Heart left ventricle (tissue), 16 donors: ENCODE measurements at regions not wholly inside any gene's neighbourhood (a gene's known extent, or its start where the extent isn't known, plus 50 kb on each side); places are given as distances from the start of the nearest gene placed in this dataset.

Source experiments
- ATAC-seq, 4 donors: fragments of 200-7000 bp; cut with Tn5 transposase; one replicate each; pipeline ENCODE4 v1.9.1; 2020 to 2022; ENCODE audit warnings: moderate library complexity in 4 of 4, mild to moderate bottlenecking in 3 of 4, moderate number of reproducible peaks in 1 of 4
- DNase-seq, 5 donors: peaks; one replicate each; pipeline ENCODE4 v3.0.0-alpha.2; 2020
- H3K27ac ChIP-seq, 12 donors: fragments of 200-600 bp; sonication (generic) in 4 of 12; one replicate each; pipeline versions ENCODE4 v1.5.0 to v1.8.0; 2016 to 2022; ENCODE audit warnings: mild to moderate bottlenecking in 2 of 12
- H3K27me3 ChIP-seq, 9 donors: fragments of 200-600 bp; sonication (generic) in 2 of 9; one replicate each; pipeline versions ENCODE4 v1.5.1 to v1.8.0; 2016 to 2022; ENCODE audit warnings: mild to moderate bottlenecking in 3 of 9
- H3K36me3 ChIP-seq, 9 donors: fragments of 200-600 bp; sonication (generic) in 2 of 9; one replicate each; pipeline versions ENCODE4 v1.5.0 to v1.8.0; 2018 to 2022; ENCODE audit warnings: mild to moderate bottlenecking in 2 of 9
- H3K4me1 ChIP-seq, 12 donors: fragments of 200-600 bp; sonication (generic) in 4 of 12; one replicate each; pipeline versions ENCODE4 v1.5.0 to v1.8.0; 2016 to 2022; ENCODE audit warnings: mild to moderate bottlenecking in 3 of 12
- H3K4me3 ChIP-seq, 12 donors: fragments of 200-600 bp; sonication (generic) in 4 of 12; one replicate each; pipeline versions ENCODE4 v1.5.0 to v1.8.0; 2017 to 2022; ENCODE audit warnings: mild to moderate bottlenecking in 9 of 12, moderate library complexity in 4 of 12
- H3K9me3 ChIP-seq, 12 donors: fragments of 200-600 bp; sonication (generic) in 4 of 12; one replicate each; pipeline versions ENCODE4 v1.5.0 to v1.8.0; 2016 to 2022; ENCODE audit warnings: mild to moderate bottlenecking in 1 of 12
- POLR2A ChIP-seq, 2 donors: fragments of 450-650 bp; IDR thresholded peaks; one replicate each; pipeline ENCODE4 v1.6.1; 2017; ENCODE audit warnings: antibody characterized with exemption in 2 of 2, mild to moderate bottlenecking in 2 of 2, moderate library complexity in 2 of 2
- WGBS, 4 donors: extraction: QIAGEN DNeasy Blood & Tissue Kit in 2 of 4; methylation state at CpG; one replicate each; pipeline versions ENCODE4 v1.1.5 to v1.1.7; 2013 to 2018; 5-methylcytosine and 5-hydroxymethylcytosine counted together
- intact Hi-C, 10 donors: fragments of 100-400 bp; cut with DNase I; formaldehyde crosslinking; loops; one replicate each; pipeline versions ENCODE4 v1.11.1 to v1.14.2; 2022
- TF ChIP-seq, protein P1 (sequence below), 12 donors: fragments of 200-600 bp; sonication (generic) in 4 of 12; IDR thresholded peaks; one replicate each; pipeline versions ENCODE4 v1.5.0 to v1.8.0; 2018 to 2022; ENCODE audit warnings: antibody characterized with exemption in 12 of 12, mild to moderate bottlenecking in 5 of 12
- donor health status: ischemic (EF 13 %, LVEDD 7.1; RV severe dilation, severe dysfunction).
- donor health status: healthy with polysubstance abuse.
- donor health status: DM: no; HTN: yes; CAD: no.
- donor health status: DM: no; HTN: no; CAD: no.
- donor health status: ischemic (EF 25% LVEDD 6.9; RV normal size, moderate dysfunction).
- donor health status: ischemic (EF 25% LVEDD 5.7; RV mildly dilated, moderate dysfunction).
- donor health status: healthy.
- donor health status: DM: yes; HTN: yes; CAD: no.
- donor health status: ischemic (EF 35%, LVEDD 5.7; RV mildly dilated, moderate dysfunction).
- donor health status: nonischemic (EF 11% LVEDD 7.7; RV severe dilation, severe dysfunction).
- donor health status: DM: yes; HTN: yes; CAD: no.
- donor health status: PGD.
- donor health status: ischemic (EF 29% LVEDD 5.4; RV normal size, mild dysfunction).
- donor health status: nonischemic (EF 23%, LVEDD 6.1; RV moderate dilation, normal function).

DNA sequence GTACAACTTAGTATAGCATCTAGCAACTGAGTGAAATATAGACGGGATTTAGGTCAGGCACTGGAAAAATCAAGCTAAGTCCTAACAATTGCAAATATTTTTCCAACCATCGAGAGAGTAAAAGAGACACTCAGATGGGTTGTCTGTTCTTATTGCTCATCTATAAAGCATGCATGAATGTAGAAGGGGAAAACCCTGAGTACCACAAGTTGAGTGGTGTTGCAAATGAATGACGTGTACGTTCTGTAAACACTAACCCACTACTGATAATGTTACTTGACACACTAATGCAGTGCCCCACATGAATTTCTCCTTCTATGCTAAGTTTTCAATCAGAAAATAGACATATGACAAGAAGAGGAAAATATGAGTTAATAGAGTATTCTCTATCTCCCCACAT lies 211.2 kb downstream of the COX18 start:
- no peak for ATAC-seq
- intact Hi-C loops = no loop called here
- H3K4me1 ChIP-seq = peaks cover 0 to 4% (median 0%) of the 10 kb centered on the region in 12 donors
- no peak for DNase-seq
- H3K4me3 ChIP-seq = no peak overlapping the region
- no peaks in the 10 kb centered on the region for H3K27me3 ChIP-seq
- no peaks in the 10 kb centered on the region for H3K36me3 ChIP-seq
- no peak for TF ChIP-seq POLR2A (IDR thresholded peaks at IDR 0.05)
- TF ChIP-seq, protein P1, sequence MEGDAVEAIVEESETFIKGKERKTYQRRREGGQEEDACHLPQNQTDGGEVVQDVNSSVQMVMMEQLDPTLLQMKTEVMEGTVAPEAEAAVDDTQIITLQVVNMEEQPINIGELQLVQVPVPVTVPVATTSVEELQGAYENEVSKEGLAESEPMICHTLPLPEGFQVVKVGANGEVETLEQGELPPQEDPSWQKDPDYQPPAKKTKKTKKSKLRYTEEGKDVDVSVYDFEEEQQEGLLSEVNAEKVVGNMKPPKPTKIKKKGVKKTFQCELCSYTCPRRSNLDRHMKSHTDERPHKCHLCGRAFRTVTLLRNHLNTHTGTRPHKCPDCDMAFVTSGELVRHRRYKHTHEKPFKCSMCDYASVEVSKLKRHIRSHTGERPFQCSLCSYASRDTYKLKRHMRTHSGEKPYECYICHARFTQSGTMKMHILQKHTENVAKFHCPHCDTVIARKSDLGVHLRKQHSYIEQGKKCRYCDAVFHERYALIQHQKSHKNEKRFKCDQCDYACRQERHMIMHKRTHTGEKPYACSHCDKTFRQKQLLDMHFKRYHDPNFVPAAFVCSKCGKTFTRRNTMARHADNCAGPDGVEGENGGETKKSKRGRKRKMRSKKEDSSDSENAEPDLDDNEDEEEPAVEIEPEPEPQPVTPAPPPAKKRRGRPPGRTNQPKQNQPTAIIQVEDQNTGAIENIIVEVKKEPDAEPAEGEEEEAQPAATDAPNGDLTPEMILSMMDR (IDR thresholded peaks at IDR 0.05) = no peak
- 77 to 87% (median 84%) methylated on average over 4 of the region's 4 CpGs for WGBS, 4 donors
- no peak overlapping the region for H3K27ac ChIP-seq
- H3K9me3 ChIP-seq = no peaks in the 10 kb centered on the region

GRCh38 chr4:72857787-72858186 lies 211.7 kb downstream of the COX18 start:
- Histone ChIP-seq H3K9me3 (no peaks in the 10 kb centered on the region), H3K4me3 (no peak overlapping the region), H3K4me1 (peaks cover 0 to 4% (median 0%) of the 10 kb centered on the region in 12 donors), H3K27me3 (no peaks in the 10 kb centered on the region), H3K27ac (no peak overlapping the region), H3K36me3 (no peaks in the 10 kb centered on the region)
- TF ChIP-seq POLR2A (IDR thresholded peaks at IDR 0.05) = no peak
- TF ChIP-seq, protein P1 (IDR thresholded peaks at IDR 0.05) = no peak
- ATAC-seq = no peak
- DNase-seq = no peak
- intact Hi-C loops = no loop called here
- 35 to 67% (median 36%) methylated on average over 2 of the region's 2 CpGs for WGBS, 4 donors

- no peaks in the 10 kb centered on the region for H3K27me3 ChIP-seq
- no peak for TF ChIP-seq POLR2A (IDR thresholded peaks at IDR 0.05)
- TF ChIP-seq, protein P1 (IDR thresholded peaks at IDR 0.05) = no peak
- no peaks in the 10 kb centered on the region for H3K36me3 ChIP-seq
- 39 to 74% (median 44%) methylated on average over 1 of the region's 1 CpG for WGBS, 4 donors
- no peak overlapping the region for H3K27ac ChIP-seq
- intact Hi-C loops = no loop called here
- H3K4me1 ChIP-seq = peaks cover 0 to 4% (median 0%) of the 10 kb centered on the region in 12 donors
- H3K9me3 ChIP-seq = no peaks in the 10 kb centered on the region
- no peak for ATAC-seq
- H3K4me3 ChIP-seq = no peak overlapping the region
- DNase-seq = no peak
Measured at GRCh38 chr4:72857216-72857615, 212.3 kb downstream of the COX18 start.

DNA sequence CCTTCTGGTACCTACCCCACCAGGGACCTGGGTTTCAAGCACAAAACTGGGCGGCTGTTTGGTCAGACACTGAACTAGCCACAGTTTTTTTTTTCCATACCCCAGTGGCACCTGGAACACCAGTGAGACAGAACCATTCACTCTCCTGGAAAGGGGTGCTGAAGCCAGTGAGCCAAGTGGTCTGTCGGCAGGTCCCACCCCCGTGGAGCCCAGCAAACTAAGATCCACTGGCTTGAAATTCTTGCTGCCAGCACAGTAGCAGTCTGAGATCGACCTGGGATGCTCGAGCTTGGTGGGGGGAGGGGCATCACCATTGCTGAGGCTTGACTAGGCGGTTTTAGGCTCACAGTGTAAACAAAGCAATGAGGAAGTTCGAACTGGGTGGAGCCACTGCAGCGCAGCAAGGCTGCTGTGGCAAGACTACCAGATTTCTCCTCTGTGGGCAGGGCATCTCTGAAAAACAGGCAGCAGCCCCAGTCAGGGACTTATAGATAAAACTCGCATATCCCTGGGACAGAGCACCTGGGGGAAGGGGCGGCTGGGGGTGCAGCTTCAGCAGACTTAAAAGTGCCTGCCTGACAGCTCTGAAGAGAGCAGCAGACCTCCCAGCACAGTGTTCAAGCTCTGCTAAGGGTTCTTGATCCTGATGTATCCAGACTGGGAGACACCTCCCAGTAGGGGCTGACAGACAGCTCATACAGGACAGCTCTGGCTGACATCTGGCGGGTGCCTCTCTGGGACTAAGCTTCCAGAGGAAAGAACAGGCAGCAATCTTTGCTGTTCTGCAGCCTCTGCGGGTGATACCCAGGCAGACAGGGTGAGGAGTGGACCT lies 223.0 kb downstream of the COX18 start:
- H3K36me3 ChIP-seq = no peaks in the 10 kb centered on the region

More for the DNA sequence above, 223.0 kb downstream of the COX18 start:
- DNase-seq = no peak
- ATAC-seq = no peak
- H3K4me3 ChIP-seq = no peak overlapping the region
- H3K4me1 ChIP-seq = peaks cover 0 to 7% (median 0%) of the 10 kb centered on the region in 12 donors
- peaks cover 0 to 13% (median 0%) of the 10 kb centered on the region in 12 donors for H3K9me3 ChIP-seq
- intact Hi-C loops = no loop called here
- WGBS, 4 donors = 52 to 63% (median 53%) methylated on average over 12 of the region's 12 CpGs
- no peaks in the 10 kb centered on the region for H3K27me3 ChIP-seq
- H3K27ac ChIP-seq = no peak overlapping the region
- TF ChIP-seq, protein P1 (IDR thresholded peaks at IDR 0.05) = no peak
- no peak for TF ChIP-seq POLR2A (IDR thresholded peaks at IDR 0.05)
